Naive thymus-derived CD4-positive, alpha-beta T cell (primary cell): ENCODE measurements at regions not wholly inside any gene's neighbourhood (a gene's known extent, or its start where the extent isn't known, plus 50 kb on each side); places are given as distances from the start of the nearest gene placed in this dataset.
A peak's percentile ranks its signal among the peaks of the same experiment; 100 is the strongest.

ENCODE experiments used
- ATAC-seq: fragments of 150-1000 bp; cut with Tn5 transposase; 2 replicates; pipeline ENCODE4 v1.10.0; 2021; ENCODE audit warnings: mild to moderate bottlenecking, moderate library complexity
- CTCF ChIA-PET: fragments of 350-600 bp; sonication (Branson Sonifier 250); formaldehyde crosslinking; loops from one replicate; lab custom pipeline; 2021; ENCODE audit warnings: antibody characterized with exemption; lab: Charles Lee
- POLR2A ChIA-PET: fragments of 350-600 bp; sonication (Branson Sonifier 250); formaldehyde crosslinking; loops from one replicate; lab custom pipeline; 2021; ENCODE audit warnings: antibody characterized with exemption, inconsistent platforms; lab: Charles Lee
- DNase-seq, 9 donors: peaks; one replicate each; pipeline versions ENCODE4 v3.0.0 to v3.0.0-alpha.2; 2020 to 2022; ENCODE audit warnings: mixed read lengths in 1 of 9
- H3K27ac ChIP-seq: one replicate; pipeline ENCODE4 v1.7.0; 2013; ENCODE audit warnings: mild to moderate bottlenecking, low read depth, low read length, moderate library complexity
- H3K27me3 ChIP-seq, 2 donors: one replicate each; pipeline ENCODE4 v1.7.0; 2013; ENCODE audit warnings: low read length in 2 of 2, mild to moderate bottlenecking in 2 of 2, moderate library complexity in 2 of 2; ENCODE audit not compliant: control insufficient read depth in 2 of 2, insufficient read depth in 2 of 2
- H3K36me3 ChIP-seq, 3 experiments: 1 replicate in 2 of 3; 2 replicates in 1 of 3; pipeline ENCODE4 v1.7.0; 2013; ENCODE audit warnings: low read length in 3 of 3, mild to moderate bottlenecking in 3 of 3, moderate library complexity in 1 of 3; ENCODE audit not compliant: insufficient read depth in 3 of 3, control insufficient read depth in 2 of 3
- H3K4me1 ChIP-seq, 2 donors: one replicate each; pipeline ENCODE4 v1.7.0; 2013; ENCODE audit warnings: low read length in 2 of 2, mild to moderate bottlenecking in 2 of 2, moderate library complexity in 1 of 2; ENCODE audit not compliant: control insufficient read depth in 2 of 2, insufficient read depth in 2 of 2
- H3K4me3 ChIP-seq: 2 replicates; pipeline ENCODE4 v1.7.0; 2013; ENCODE audit warnings: mild to moderate bottlenecking, low read length
- H3K9me3 ChIP-seq, 3 experiments: 1 replicate in 2 of 3; 2 replicates in 1 of 3; pipeline ENCODE4 v1.7.0; 2013; ENCODE audit warnings: low read length in 3 of 3; ENCODE audit not compliant: control insufficient read depth in 2 of 3
- H3K27ac Mint-ChIP-seq, 9 donors: one replicate each; pipeline ENCODE4 v1.8.0; 2020 to 2022; ENCODE audit warnings: mixed read lengths in 9 of 9, mild to moderate bottlenecking in 8 of 9, moderate library complexity in 5 of 9, inconsistent platforms in 2 of 9
- H3K27me3 Mint-ChIP-seq, 5 donors: one replicate each; pipeline ENCODE4 v1.8.0; 2021 to 2022; ENCODE audit warnings: mixed read lengths in 5 of 5, mild to moderate bottlenecking in 1 of 5
- H3K36me3 Mint-ChIP-seq, 5 donors: one replicate each; pipeline ENCODE4 v1.8.0; 2020 to 2022; ENCODE audit warnings: mixed read lengths in 5 of 5, mild to moderate bottlenecking in 3 of 5, inconsistent platforms in 1 of 5
- H3K4me1 Mint-ChIP-seq, 7 donors: one replicate each; pipeline ENCODE4 v1.8.0; 2020 to 2022; ENCODE audit warnings: mixed read lengths in 7 of 7, mild to moderate bottlenecking in 3 of 7, inconsistent platforms in 1 of 7
- H3K4me3 Mint-ChIP-seq, 10 donors: one replicate each; pipeline ENCODE4 v1.8.0; 2020 to 2022; ENCODE audit warnings: mild to moderate bottlenecking in 10 of 10, mixed read lengths in 10 of 10, moderate library complexity in 6 of 10, inconsistent platforms in 2 of 10
- H3K9me3 Mint-ChIP-seq, 11 donors: one replicate each; pipeline ENCODE4 v1.8.0; 2020 to 2022; ENCODE audit warnings: mixed read lengths in 11 of 11, mild to moderate bottlenecking in 4 of 11, inconsistent platforms in 1 of 11, moderate library complexity in 1 of 11
- intact Hi-C, 2 donors: fragments of 100-400 bp; cut with micrococcal nuclease; formaldehyde crosslinking; loops; one replicate each; pipeline ENCODE4 v1.15.1; 2023

DNA sequence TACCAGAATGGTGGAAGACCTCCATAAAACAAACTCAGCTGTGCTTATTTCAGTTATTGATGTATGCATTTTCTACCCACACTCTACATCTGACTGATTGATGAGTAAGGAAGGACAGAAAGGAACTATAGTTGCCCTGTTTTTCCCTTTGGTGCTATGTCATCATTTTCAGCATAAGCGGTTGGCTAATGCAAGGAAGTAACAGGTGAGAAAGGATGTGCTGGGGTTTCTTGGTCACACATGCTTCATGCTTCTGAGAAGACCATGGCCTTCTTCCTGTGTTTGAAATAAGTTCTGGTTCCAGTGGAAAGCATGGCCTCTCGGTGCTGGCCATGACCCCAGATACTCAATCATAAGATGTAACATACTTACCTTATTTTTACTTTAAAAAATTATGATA lies 541.2 kb downstream of the PTPRU start:
- no peak overlapping the region for H3K27ac Mint-ChIP-seq
- H3K36me3 Mint-ChIP-seq, result peaks cover 0 to 8% (median 0%) of the 10 kb centered on the region in 5 donors
- H3K9me3 ChIP-seq, result no peaks in the 10 kb centered on the region
- H3K4me1 Mint-ChIP-seq, result peaks cover 0 to 8% (median 0%) of the 10 kb centered on the region in 7 donors
- no peak overlapping the region for H3K4me3 ChIP-seq
- POLR2A ChIA-PET, result no interaction called here
- intact Hi-C loops, result no loop called here
- ATAC-seq (no peak), DNase-seq (no peak)
- H3K36me3 ChIP-seq, result no peaks in the 10 kb centered on the region
- peaks cover 0 to 24% (median 11%) of the 10 kb centered on the region in 11 donors for H3K9me3 Mint-ChIP-seq
- CTCF ChIA-PET, result no interaction called here
- H3K27ac ChIP-seq, result no peak overlapping the region
- peaks cover 18 to 56% (median 43%) of the 10 kb centered on the region in 5 donors for H3K27me3 Mint-ChIP-seq
- H3K27me3 ChIP-seq, result no peaks in the 10 kb centered on the region
- peak overlapping the region in 1 of 10 donors; percentile 19 for H3K4me3 Mint-ChIP-seq
- H3K4me1 ChIP-seq, result no peaks in the 10 kb centered on the region

DNA sequence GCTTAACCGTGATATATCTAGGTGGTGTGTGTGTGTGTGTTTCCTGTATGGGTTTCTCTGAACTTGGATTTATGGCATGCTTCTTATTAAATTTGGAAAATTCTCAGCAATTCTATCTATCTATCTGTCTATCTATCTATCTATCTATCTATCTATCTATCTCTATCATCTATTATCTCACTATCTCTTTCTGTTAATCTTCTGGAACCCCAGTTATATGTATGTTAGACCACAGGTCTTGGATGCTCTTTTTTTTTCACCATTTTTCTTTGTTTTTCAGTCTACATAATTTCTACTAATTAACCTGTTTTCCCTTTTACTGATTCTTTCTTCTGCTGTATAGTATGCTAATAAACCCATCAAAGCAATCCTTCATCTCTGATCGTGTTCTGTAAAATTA lies 538.0 kb downstream of the PTPRU start:
- ChIA-PET CTCF (no interaction called here), POLR2A (no interaction called here)
- Mint-ChIP-seq H3K9me3 (peaks cover 0 to 24% (median 9%) of the 10 kb centered on the region in 11 donors), H3K27me3 (peaks cover 10 to 33% (median 32%) of the 10 kb centered on the region in 5 donors), H3K4me1 (peaks cover 0 to 8% (median 0%) of the 10 kb centered on the region in 7 donors), H3K27ac (no peak overlapping the region), H3K4me3 (no peak overlapping the region), H3K36me3 (peaks cover 0 to 8% (median 0%) of the 10 kb centered on the region in 5 donors)
- H3K9me3 ChIP-seq, result no peaks in the 10 kb centered on the region
- no peaks in the 10 kb centered on the region for H3K36me3 ChIP-seq
- ATAC-seq, result no peak
- intact Hi-C loops, result no loop called here
- H3K4me3 ChIP-seq, result no peak overlapping the region
- H3K27ac ChIP-seq, result no peak overlapping the region
- DNase-seq, result no peak
- H3K27me3 ChIP-seq, result no peaks in the 10 kb centered on the region
- no peaks in the 10 kb centered on the region for H3K4me1 ChIP-seq

- intact Hi-C loops, result no loop called here
- H3K9me3 ChIP-seq, result no peaks in the 10 kb centered on the region
- H3K27me3 ChIP-seq, result no peaks in the 10 kb centered on the region
- no peak for DNase-seq
- Mint-ChIP-seq H3K27me3 (peaks cover 18 to 32% (median 21%) of the 10 kb centered on the region in 5 donors), H3K4me3 (no peak overlapping the region), H3K4me1 (peaks cover 0 to 6% (median 0%) of the 10 kb centered on the region in 7 donors), H3K9me3 (peaks cover 0 to 24% (median 5%) of the 10 kb centered on the region in 11 donors), H3K27ac (no peak overlapping the region), H3K36me3 (peaks cover 0 to 5% (median 0%) of the 10 kb centered on the region in 5 donors)
- no peak for ATAC-seq
- H3K4me1 ChIP-seq, result no peaks in the 10 kb centered on the region
- no peaks in the 10 kb centered on the region for H3K36me3 ChIP-seq
- POLR2A ChIA-PET, result no interaction called here
- H3K27ac ChIP-seq, result no peak overlapping the region
- no peak overlapping the region for H3K4me3 ChIP-seq
- CTCF ChIA-PET, result no interaction called here
These were observed 536.3 kb downstream of the PTPRU start for GRCh38 chr1:29772584-29773100.

- no peaks in the 10 kb centered on the region for H3K9me3 ChIP-seq
- H3K36me3 Mint-ChIP-seq, result no peaks in the 10 kb centered on the region
- peaks cover 0 to 6% (median 0%) of the 10 kb centered on the region in 11 donors for H3K9me3 Mint-ChIP-seq
- ChIA-PET POLR2A (no interaction called here), CTCF (no interaction called here)
- peaks cover 34 to 49% (median 40%) of the 10 kb centered on the region in 5 donors for H3K27me3 Mint-ChIP-seq
- ATAC-seq (no peak), DNase-seq (no peak)
- no peaks in the 10 kb centered on the region for H3K27me3 ChIP-seq
- H3K4me1 Mint-ChIP-seq, result peaks cover 0 to 1% (median 0%) of the 10 kb centered on the region in 7 donors
- no peaks in the 10 kb centered on the region for H3K36me3 ChIP-seq
- H3K27ac Mint-ChIP-seq, result no peak overlapping the region
- intact Hi-C loops, result no loop called here
- no peak overlapping the region for H3K27ac ChIP-seq
- no peak overlapping the region for H3K4me3 Mint-ChIP-seq
- no peak overlapping the region for H3K4me3 ChIP-seq
- no peaks in the 10 kb centered on the region for H3K4me1 ChIP-seq
These were observed 531.6 kb downstream of the PTPRU start for GRCh38 chr1:29767769-29768425.

- Histone ChIP-seq H3K4me3 (no peak overlapping the region), H3K36me3 (no peaks in the 10 kb centered on the region), H3K4me1 (no peaks in the 10 kb centered on the region), H3K9me3 (no peaks in the 10 kb centered on the region), H3K27ac (no peak overlapping the region), H3K27me3 (no peaks in the 10 kb centered on the region)
- peaks cover 34 to 55% (median 42%) of the 10 kb centered on the region in 5 donors for H3K27me3 Mint-ChIP-seq
- no peaks in the 10 kb centered on the region for H3K36me3 Mint-ChIP-seq
- intact Hi-C loops, result no loop called here
- ChIA-PET CTCF (no interaction called here), POLR2A (no interaction called here)
- no peak overlapping the region for H3K4me3 Mint-ChIP-seq
- H3K4me1 Mint-ChIP-seq, result peaks cover 0 to 1% (median 0%) of the 10 kb centered on the region in 7 donors
- peaks cover 0 to 6% (median 0%) of the 10 kb centered on the region in 11 donors for H3K9me3 Mint-ChIP-seq
- no peak for ATAC-seq
- DNase-seq, result no peak
- H3K27ac Mint-ChIP-seq, result no peak overlapping the region
These were observed 530.9 kb downstream of the PTPRU start for GRCh38 chr1:29767088-29767685.

DNA sequence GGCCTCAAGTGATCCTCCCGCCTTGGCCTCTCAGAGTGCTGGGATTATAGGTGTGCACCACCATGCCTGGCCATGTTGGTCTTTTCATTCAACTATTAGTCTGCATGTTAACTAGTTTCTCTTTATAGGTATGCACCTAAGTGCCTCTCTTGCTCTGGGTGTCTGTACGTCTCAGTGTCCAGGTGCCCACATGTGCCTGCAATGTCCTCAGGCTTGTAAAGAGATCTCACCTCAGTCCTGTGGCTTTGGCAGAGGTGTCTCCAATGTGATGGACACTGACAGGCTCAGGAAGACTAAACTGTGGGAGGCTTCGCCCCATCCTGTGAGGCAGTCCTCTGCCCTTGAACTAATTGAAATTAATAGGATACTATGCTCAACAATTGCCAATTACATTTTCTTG lies 526.3 kb downstream of the PTPRU start:
- Mint-ChIP-seq H3K36me3 (no peaks in the 10 kb centered on the region), H3K27ac (no peak overlapping the region), H3K4me3 (no peak overlapping the region), H3K4me1 (peaks cover 0 to 3% (median 0%) of the 10 kb centered on the region in 7 donors), H3K27me3 (peaks cover 26 to 62% (median 41%) of the 10 kb centered on the region in 5 donors), H3K9me3 (peaks cover 0 to 6% (median 0%) of the 10 kb centered on the region in 11 donors)
- DNase-seq (no peak), ATAC-seq (no peak)
- intact Hi-C loops, result no loop called here
- no peaks in the 10 kb centered on the region for H3K4me1 ChIP-seq
- H3K9me3 ChIP-seq, result no peaks in the 10 kb centered on the region
- no peak overlapping the region for H3K4me3 ChIP-seq
- H3K27ac ChIP-seq, result no peak overlapping the region
- no peaks in the 10 kb centered on the region for H3K36me3 ChIP-seq
- ChIA-PET POLR2A (no interaction called here), CTCF (no interaction called here)
- H3K27me3 ChIP-seq, result peaks cover 0 to 4% of the 10 kb centered on the region in 2 donors
